MG63 (cell line): ENCODE measurements at regions not wholly inside any gene's neighbourhood (a gene's known extent, or its start where the extent isn't known, plus 50 kb on each side); places are given as distances from the start of the nearest gene placed in this dataset.
"Not testable (repeated sequence)": the region's sequence is repeated elsewhere in the genome, so short reads cannot be mapped to it uniquely, and the experiment has no call there.

Source experiments
- DNase-seq: peaks from one replicate; pipeline ENCODE4 v3.0.0-alpha.2; 2020
- H3K27me3 ChIP-seq: fragments of 250-450 bp; sonication (Bioruptor Pico); 2 replicates; pipeline ENCODE4 v1.5.1; 2020; ENCODE audit warnings: mild to moderate bottlenecking, moderate library complexity
- H3K36me3 ChIP-seq: fragments of 250-450 bp; sonication (Bioruptor Pico); 2 replicates; pipeline ENCODE4 v1.5.1; 2020; ENCODE audit warnings: mild to moderate bottlenecking, moderate library complexity
- H3K4me3 ChIP-seq: fragments of 250-450 bp; sonication (Bioruptor Pico); 2 replicates; pipeline ENCODE4 v1.5.1; 2020; ENCODE audit warnings: mild to moderate bottlenecking, moderate library complexity
- H3K9me3 ChIP-seq: fragments of 250-450 bp; sonication (Bioruptor Pico); 2 replicates; pipeline ENCODE4 v1.5.1; 2020; ENCODE audit warnings: mild to moderate bottlenecking, moderate library complexity

- no peak for DNase-seq
- Histone ChIP-seq H3K9me3 (no peaks in the 10 kb centered on the region), H3K27me3 (no peaks in the 10 kb centered on the region), H3K4me3 (no peak overlapping the region), H3K36me3 (no peaks in the 10 kb centered on the region)
These were observed 1865.3 kb upstream of the ACO1 start for GRCh38 chr9:30519166-30519565.

DNA sequence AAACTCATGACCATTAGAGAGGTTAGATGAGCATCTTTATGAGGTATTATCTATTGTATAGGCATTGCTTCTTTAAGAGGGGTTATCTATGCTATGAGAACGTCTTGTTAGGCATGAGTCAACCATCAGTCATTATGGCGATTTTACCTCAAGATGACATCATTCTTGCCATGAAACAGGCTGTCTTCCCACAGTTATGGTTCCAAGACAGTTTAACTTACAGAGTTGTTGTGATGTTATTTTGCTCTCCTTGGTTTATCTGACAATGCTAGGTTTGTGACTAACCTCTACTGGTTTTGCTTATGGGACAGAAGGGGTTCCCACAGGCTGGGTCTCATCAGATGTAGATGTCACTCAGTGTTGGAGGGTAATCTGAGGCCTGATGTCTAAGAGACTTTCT lies 1864.7 kb upstream of the ACO1 start:
- no peaks in the 10 kb centered on the region for H3K36me3 ChIP-seq
- no peaks in the 10 kb centered on the region for H3K9me3 ChIP-seq
- no peaks in the 10 kb centered on the region for H3K27me3 ChIP-seq
- no peak overlapping the region for H3K4me3 ChIP-seq
- DNase-seq = no peak

DNA sequence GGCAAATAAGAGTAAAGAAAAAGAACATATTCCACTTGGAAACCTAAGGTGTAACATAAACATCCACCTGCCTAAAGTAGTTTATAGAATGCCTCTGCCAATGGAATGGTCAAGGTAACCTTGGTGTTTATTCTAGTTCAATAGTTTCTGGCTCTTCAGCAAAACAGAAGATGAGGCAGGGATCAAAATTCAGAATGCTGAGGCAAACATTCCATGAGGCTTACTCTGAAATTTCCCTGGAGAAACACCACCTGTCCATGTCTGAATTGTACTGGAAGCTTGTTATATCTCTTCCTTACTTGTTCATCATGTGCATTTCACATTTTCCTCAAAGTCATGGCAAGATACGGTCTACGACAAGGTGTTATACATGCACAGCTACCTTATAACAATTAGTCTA lies 1862.4 kb upstream of the ACO1 start:
- DNase-seq = no peak
- Histone ChIP-seq H3K36me3 (no peaks in the 10 kb centered on the region), H3K9me3 (no peaks in the 10 kb centered on the region), H3K27me3 (no peaks in the 10 kb centered on the region), H3K4me3 (no peak overlapping the region)

GRCh38 chr9:30522486-30522885 lies 1862.0 kb upstream of the ACO1 start:
- no peaks in the 10 kb centered on the region for H3K9me3 ChIP-seq
- no peaks in the 10 kb centered on the region for H3K36me3 ChIP-seq
- DNase-seq = no peak
- H3K4me3 ChIP-seq = no peak overlapping the region
- H3K27me3 ChIP-seq = no peaks in the 10 kb centered on the region

GRCh38 chr9:30524311-30524710 lies 1860.1 kb upstream of the ACO1 start:
- DNase-seq = no peak
- no peak overlapping the region for H3K4me3 ChIP-seq
- no peaks in the 10 kb centered on the region for H3K27me3 ChIP-seq
- no peaks in the 10 kb centered on the region for H3K9me3 ChIP-seq
- no peaks in the 10 kb centered on the region for H3K36me3 ChIP-seq

- H3K27me3 ChIP-seq = no peaks in the 10 kb centered on the region
These were observed 1850.0 kb upstream of the ACO1 start for GRCh38 chr9:30534455-30534854.

DNA sequence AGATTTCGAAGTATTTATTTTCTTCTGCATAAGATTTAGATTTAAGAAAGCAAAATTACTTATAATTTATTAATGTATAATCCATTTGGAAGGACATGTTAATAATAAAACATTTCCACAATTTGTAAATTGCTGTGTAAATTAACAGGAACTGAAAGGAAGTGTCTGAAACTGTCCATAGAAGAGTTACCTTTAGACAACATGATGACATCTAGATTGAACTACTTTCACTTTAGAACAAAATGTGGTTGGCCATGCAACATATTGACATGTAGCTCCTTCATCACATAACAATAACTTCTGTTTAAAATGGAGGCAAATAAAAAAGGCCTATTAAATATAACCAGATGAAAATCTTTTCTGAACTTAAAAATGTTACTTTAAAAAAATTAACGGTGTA lies 1849.5 kb upstream of the ACO1 start:
- no peaks in the 10 kb centered on the region for H3K36me3 ChIP-seq
- DNase-seq = no peak
- H3K4me3 ChIP-seq = no peak overlapping the region
- no peaks in the 10 kb centered on the region for H3K9me3 ChIP-seq
- no peaks in the 10 kb centered on the region for H3K27me3 ChIP-seq

More at GRCh38 chr9:30534455-30534854, 1850.0 kb upstream of the ACO1 start:
- H3K36me3 ChIP-seq = no peaks in the 10 kb centered on the region
- H3K9me3 ChIP-seq = no peaks in the 10 kb centered on the region
- H3K4me3 ChIP-seq = no peak overlapping the region
- DNase-seq = no peak

DNA sequence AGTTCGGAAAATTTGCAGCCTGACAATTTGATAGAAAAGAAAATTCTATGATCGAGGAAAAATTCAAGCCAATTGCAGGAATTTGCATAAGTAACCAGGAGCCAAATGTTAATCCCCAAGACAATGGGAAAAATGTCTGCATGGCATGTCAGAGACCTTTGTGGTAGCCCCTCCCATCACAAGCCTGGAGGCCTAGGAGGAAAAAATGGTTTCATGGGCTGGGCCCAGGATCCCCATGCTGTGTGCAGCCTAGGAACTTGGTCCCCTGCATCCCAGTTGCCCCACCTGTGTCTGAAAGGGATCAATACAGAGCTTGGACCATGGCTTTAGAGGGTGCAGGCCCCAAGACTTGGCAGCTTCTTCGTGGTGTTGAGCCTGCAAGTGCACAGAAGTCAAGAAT lies 1847.9 kb upstream of the ACO1 start:
- DNase-seq = no peak
- Histone ChIP-seq H3K9me3 (no peaks in the 10 kb centered on the region), H3K27me3 (no peaks in the 10 kb centered on the region), H3K4me3 (no peak overlapping the region), H3K36me3 (no peaks in the 10 kb centered on the region)

DNA sequence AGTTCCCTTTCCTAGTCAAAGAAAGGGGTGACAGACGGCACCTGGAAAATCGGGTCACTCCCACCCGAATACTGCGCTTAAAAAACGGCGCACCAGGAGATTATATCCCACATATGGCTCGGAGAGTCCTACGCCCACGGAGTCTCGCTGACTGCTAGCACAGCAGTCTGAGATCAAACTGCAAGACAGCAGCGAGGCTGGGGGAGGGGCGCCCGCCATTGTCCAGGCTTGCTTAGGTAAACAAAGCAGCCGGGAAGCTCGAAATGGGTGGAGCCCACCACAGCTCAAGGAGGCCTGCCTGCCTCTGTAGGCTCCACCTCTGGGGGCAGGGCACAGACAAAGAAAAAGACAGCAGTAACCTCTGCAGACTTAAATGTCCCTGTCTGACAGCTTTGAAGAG lies 1844.7 kb upstream of the ACO1 start:
- not testable (repeated sequence) for H3K27me3 ChIP-seq, H3K4me3 ChIP-seq, DNase-seq, H3K9me3 ChIP-seq, H3K36me3 ChIP-seq

DNA sequence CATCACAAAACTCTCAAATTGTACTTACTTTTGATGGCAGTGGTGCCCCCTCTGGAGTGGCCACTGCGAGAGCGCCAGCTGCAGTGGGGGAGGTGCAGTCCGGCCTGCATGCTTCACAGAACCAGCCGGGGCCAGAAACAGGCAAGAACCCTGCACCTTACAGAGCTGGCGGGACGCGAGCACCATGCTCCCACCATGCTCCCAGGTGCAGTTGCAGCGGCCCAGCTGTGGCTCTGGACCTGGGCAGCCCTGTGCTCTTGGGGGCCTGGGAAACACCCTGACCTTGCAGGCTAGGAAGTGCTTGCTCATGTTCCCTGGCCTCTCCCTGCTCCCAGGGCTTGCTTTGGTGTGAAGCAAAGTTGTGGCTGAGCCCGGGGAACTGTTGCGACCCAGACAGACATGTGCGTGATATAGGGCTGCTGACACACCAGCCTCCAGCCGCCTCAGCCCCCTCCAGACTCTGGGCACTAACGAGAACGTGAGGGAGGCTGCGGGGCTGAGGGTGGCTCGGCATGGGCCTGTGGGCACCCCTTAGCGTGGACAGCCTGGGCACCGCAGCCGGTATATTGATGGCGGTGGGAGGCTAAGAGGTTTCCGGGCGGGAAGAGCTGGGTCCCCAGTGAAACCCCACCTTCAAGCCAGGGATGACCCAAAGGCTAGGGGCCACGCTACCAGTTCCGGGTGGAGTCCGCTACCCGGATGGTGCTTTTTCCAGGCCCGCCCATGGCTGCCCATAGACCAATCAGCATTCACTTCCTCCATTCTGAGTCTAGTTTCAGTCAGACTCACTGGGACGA lies 1809.9 kb upstream of the ACO1 start:
- no peak for DNase-seq
- no peaks in the 10 kb centered on the region for H3K36me3 ChIP-seq
- H3K9me3 ChIP-seq = no peaks in the 10 kb centered on the region
- no peak overlapping the region for H3K4me3 ChIP-seq
- no peaks in the 10 kb centered on the region for H3K27me3 ChIP-seq

DNA sequence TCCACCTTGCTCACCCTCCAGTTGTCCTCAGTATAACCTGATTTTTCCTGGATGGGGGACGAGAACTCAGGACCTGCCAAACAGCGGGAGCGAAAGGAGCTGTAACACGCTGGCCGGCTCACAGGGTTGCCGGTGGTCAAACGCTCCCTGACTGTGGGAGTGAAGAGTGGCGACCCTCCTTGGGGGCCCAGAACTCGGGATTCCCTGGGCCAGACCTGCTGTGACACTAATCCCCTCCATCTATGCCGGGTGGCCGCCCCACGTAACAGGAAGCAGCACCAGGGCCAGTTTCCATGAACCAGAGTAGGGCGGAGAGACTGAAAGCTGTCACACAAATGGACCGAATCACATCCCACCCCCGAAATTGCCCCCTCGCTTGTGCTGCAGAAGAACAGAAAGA lies 1809.2 kb upstream of the ACO1 start:
- Histone ChIP-seq H3K27me3 (no peaks in the 10 kb centered on the region), H3K36me3 (no peaks in the 10 kb centered on the region), H3K4me3 (no peak overlapping the region), H3K9me3 (no peaks in the 10 kb centered on the region)
- DNase-seq = no peak

DNA sequence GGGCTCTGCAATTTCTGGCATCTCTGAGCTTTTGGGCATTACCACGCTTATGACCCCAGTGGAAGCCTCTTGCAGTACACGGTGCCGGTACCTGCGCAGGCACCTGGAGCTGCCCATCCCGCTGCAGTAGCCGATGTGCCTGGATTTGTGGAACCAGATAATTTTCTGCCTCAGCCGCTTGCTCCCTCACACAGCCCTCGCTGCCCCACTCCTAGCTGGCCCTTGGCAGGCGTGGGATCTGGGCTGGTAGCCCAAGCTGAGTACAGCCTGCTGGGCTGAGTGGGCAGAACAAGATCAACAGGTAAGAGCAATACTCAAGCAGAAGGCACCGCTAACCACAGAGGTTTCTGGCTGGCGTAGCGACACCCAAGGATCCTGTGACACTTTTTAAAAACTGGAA lies 1808.8 kb upstream of the ACO1 start:
- Histone ChIP-seq H3K27me3 (no peaks in the 10 kb centered on the region), H3K9me3 (no peaks in the 10 kb centered on the region), H3K36me3 (no peaks in the 10 kb centered on the region), H3K4me3 (no peak overlapping the region)
- no peak for DNase-seq

DNA sequence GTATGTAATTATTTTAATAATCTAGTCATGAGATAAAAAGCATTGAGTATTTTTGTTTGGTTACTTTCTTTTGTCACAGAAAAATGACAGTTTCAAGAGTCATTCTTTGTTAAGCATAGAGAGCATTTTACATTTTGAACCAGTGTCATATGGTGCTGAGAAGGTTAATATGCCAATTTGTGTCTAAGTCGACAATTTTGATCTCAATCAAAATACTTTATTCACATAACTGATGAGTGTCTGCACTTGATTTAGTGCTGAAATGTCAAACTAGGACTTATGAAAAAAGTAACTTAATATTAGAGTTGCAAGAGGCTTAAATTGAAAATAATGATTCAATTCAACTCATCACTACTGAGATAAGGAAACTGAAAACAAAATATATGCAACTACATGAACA lies 1804.6 kb upstream of the ACO1 start:
- no peaks in the 10 kb centered on the region for H3K9me3 ChIP-seq
- no peak for DNase-seq
- H3K4me3 ChIP-seq = no peak overlapping the region
- H3K36me3 ChIP-seq = no peaks in the 10 kb centered on the region
- H3K27me3 ChIP-seq = no peaks in the 10 kb centered on the region

DNA sequence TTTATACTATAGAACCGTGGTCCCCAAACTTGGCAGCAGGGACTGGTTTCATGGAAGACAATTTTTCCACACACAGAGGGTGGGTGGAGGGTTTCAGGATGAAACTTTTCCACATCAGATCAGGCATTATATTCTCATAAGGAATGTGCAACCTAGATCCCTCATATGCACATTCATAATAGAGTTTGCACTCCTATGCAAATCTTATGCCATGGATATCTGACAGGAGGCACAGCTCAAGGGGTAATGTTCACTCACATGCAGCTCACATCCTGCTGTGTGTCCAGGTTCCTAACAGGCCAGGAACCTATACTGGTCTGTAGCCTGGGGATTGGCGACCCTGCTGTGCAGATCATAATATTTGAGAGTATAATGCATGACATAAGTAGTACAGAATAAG lies 1802.2 kb upstream of the ACO1 start:
- no peaks in the 10 kb centered on the region for H3K9me3 ChIP-seq
- no peaks in the 10 kb centered on the region for H3K27me3 ChIP-seq
- no peak for DNase-seq
- H3K4me3 ChIP-seq = no peak overlapping the region
- no peaks in the 10 kb centered on the region for H3K36me3 ChIP-seq

GRCh38 chr9:30584559-30584958 lies 1799.9 kb upstream of the ACO1 start:
- H3K27me3 ChIP-seq = no peaks in the 10 kb centered on the region
- H3K4me3 ChIP-seq = no peak overlapping the region
- DNase-seq = no peak
- H3K9me3 ChIP-seq = no peaks in the 10 kb centered on the region
- no peaks in the 10 kb centered on the region for H3K36me3 ChIP-seq

GRCh38 chr9:30591461-30591860 lies 1793.0 kb upstream of the ACO1 start:
- no peak for DNase-seq
- Histone ChIP-seq H3K27me3 (no peaks in the 10 kb centered on the region), H3K36me3 (no peaks in the 10 kb centered on the region), H3K4me3 (no peak overlapping the region), H3K9me3 (no peaks in the 10 kb centered on the region)

- H3K4me3 ChIP-seq = no peak overlapping the region
- DNase-seq = no peak
- H3K27me3 ChIP-seq = no peaks in the 10 kb centered on the region
- H3K9me3 ChIP-seq = no peaks in the 10 kb centered on the region
- no peaks in the 10 kb centered on the region for H3K36me3 ChIP-seq
These were observed 1786.8 kb upstream of the ACO1 start for GRCh38 chr9:30597608-30598007.

DNA sequence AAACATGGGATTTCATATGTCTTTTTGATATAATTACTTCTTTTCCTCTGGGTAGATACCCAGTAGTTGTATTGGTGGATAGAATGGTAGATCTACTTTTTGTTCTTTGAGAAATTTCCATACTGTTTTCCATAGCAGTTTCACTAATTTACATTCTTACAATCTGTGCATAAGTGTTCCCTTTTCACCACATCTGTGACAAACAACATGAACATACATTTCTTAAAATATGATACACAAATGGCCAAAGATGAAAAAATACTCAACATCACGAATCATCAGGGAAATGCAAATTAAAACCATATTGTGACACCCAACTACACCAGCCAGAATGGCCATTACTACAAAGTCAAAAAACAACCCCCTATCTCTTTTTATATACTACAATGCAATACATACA lies 1778.5 kb upstream of the ACO1 start:
- no peaks in the 10 kb centered on the region for H3K36me3 ChIP-seq
- H3K4me3 ChIP-seq = no peak overlapping the region
- no peaks in the 10 kb centered on the region for H3K27me3 ChIP-seq
- H3K9me3 ChIP-seq = no peaks in the 10 kb centered on the region
- no peak for DNase-seq

DNA sequence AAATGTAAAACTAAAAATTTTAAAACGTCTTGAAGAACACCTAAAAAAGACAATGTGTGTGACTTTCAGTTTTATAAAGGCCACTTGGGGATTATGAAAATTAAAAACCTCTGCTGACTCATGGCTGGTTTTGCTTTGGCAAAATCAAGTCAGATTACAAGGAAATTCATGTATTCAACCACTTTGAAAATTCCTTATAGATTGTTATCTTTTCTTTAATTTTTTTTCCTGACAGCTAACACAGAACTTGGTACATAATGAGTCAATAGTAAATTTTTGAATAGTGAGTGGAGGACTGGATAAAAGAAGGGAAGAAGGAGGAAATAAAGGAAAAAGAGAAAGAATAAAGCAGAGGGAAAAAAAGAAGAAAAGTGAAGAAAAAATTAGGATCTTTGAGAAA lies 1774.7 kb upstream of the ACO1 start:
- no peak overlapping the region for H3K4me3 ChIP-seq
- H3K9me3 ChIP-seq = no peaks in the 10 kb centered on the region
- H3K36me3 ChIP-seq = no peaks in the 10 kb centered on the region
- DNase-seq = no peak
- H3K27me3 ChIP-seq = no peaks in the 10 kb centered on the region
